ENCODE measurements at regions not wholly inside any gene's neighbourhood (a gene's known extent, or its start where the extent isn't known, plus 50 kb on each side); places are given as distances from the start of the nearest gene placed in this dataset.

DNA sequence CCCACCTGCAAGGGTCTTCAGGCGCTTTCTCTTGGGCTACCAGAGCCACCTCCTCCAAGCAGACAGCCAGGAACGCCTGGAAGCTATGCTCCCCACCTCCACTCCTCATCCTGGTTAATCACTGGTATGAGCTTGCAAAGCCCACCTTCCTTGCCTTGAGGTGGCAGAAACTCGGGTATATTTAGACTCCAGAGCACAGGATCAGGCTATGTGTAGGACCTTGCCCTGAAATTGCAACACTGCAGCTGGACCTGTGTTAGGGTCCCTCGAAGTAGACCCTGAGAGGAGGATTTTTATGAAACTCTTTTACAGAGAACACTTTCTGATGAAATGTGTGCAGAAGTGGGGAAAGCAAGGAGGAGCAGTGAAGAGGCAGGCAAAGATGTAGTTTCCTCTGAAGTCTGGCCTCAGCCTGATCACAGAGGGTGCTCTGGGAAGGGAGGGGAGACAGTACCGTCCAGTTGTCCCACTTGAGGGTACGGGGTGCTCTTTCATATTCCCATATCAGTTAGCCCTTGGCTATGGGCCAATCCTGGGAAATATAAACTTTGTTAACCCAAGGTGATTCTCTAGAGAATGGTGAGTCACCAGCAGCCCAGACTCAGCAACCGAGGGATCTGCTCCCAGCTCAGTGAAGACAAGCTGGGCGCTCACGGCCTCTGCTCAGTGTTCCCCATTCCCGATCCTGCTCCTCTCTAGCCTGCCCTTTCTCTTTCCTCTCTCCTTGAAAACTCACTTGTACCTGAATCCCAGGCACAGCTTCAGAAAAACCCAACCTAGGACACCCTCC lies 157.9 kb downstream of the UQCRFS1 start:
- TF ChIP-seq MYC (IDR thresholded peaks at IDR 0.05; ENCODE audit: low read depth, low read length): no peak
- TF ChIP-seq, protein P1, sequence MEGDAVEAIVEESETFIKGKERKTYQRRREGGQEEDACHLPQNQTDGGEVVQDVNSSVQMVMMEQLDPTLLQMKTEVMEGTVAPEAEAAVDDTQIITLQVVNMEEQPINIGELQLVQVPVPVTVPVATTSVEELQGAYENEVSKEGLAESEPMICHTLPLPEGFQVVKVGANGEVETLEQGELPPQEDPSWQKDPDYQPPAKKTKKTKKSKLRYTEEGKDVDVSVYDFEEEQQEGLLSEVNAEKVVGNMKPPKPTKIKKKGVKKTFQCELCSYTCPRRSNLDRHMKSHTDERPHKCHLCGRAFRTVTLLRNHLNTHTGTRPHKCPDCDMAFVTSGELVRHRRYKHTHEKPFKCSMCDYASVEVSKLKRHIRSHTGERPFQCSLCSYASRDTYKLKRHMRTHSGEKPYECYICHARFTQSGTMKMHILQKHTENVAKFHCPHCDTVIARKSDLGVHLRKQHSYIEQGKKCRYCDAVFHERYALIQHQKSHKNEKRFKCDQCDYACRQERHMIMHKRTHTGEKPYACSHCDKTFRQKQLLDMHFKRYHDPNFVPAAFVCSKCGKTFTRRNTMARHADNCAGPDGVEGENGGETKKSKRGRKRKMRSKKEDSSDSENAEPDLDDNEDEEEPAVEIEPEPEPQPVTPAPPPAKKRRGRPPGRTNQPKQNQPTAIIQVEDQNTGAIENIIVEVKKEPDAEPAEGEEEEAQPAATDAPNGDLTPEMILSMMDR (IDR thresholded peaks at IDR 0.05; ENCODE audit: low read depth, low read length): no peak
- TF ChIP-seq, protein P2, sequence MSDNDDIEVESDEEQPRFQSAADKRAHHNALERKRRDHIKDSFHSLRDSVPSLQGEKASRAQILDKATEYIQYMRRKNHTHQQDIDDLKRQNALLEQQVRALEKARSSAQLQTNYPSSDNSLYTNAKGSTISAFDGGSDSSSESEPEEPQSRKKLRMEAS (IDR thresholded peaks at IDR 0.05; ENCODE audit: low read depth, low read length): no peak
- TF ChIP-seq POLR2A (IDR thresholded peaks at IDR 0.05; ENCODE audit: extremely low read depth, insufficient read length): no peak
- DNase-seq (ENCODE audit: low read depth): no peak
- H3K4me3 ChIP-seq (ENCODE audit: low read depth, low read length): no peak overlapping the region

DNA sequence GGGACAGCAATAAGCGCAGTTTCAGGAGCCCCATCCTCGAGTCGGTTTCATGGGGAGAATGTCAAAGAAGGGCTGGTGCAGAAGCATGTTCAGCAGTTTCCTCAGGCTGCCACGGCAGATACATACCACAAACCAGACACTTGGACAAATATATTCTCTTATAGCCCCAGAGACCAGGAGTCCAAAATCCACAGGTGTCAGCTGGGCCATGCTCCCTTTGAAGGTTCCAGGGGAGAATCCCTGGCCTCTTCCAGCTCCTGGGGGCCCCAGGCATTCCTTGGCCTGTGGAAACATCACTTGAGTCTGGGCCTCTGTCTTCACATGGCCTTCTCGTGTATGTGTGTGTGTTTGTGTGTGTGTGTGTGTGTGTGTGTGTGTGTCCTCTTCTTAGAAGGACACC lies 164.1 kb downstream of the UQCRFS1 start:
- H3K4me3 ChIP-seq (ENCODE audit: low read depth, low read length): no peak overlapping the region
- DNase-seq (ENCODE audit: low read depth): no peak
- TF ChIP-seq, protein P2 (IDR thresholded peaks at IDR 0.05; ENCODE audit: low read depth, low read length): no peak
- TF ChIP-seq, protein P1 (IDR thresholded peaks at IDR 0.05; ENCODE audit: low read depth, low read length): no peak
- TF ChIP-seq POLR2A (IDR thresholded peaks at IDR 0.05; ENCODE audit: extremely low read depth, insufficient read length): no peak
- no peak for TF ChIP-seq MYC (IDR thresholded peaks at IDR 0.05; ENCODE audit: low read depth, low read length)

DNA sequence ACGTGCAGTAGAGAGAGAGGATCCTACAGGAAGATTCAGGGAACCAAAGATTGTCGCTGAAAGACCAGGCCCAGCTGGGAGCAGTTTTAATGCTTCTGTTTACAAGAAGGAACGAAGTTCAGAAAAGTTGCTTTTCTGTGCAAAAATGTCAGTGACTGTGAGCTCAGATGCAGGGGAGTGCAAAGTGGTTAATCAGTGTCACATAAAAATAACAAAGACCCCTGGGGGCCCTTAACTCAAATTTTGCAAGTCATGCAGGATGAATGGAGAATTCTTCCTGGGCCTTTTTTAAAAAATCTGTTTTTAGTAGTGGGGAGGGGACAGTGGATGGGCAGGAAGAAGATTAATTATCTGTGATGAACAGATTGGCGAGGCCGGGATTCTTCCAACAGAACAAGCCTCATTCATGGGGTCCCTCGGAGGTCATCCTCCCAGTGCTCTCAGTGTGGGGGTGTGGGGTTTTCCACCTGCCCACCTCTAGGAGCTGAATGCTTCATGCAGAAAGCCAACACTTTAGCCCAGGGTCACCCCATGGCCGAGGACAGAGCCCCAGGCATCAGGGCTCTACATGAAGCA lies 167.2 kb downstream of the UQCRFS1 start:
- no peak for DNase-seq (ENCODE audit: low read depth)
- TF ChIP-seq, protein P2 (IDR thresholded peaks at IDR 0.05; ENCODE audit: low read depth, low read length): no peak
- TF ChIP-seq MYC (IDR thresholded peaks at IDR 0.05; ENCODE audit: low read depth, low read length): no peak
- TF ChIP-seq POLR2A (IDR thresholded peaks at IDR 0.05; ENCODE audit: extremely low read depth, insufficient read length): no peak
- TF ChIP-seq, protein P1 (IDR thresholded peaks at IDR 0.05; ENCODE audit: low read depth, low read length): no peak
- no peak overlapping the region for H3K4me3 ChIP-seq (ENCODE audit: low read depth, low read length)

DNA sequence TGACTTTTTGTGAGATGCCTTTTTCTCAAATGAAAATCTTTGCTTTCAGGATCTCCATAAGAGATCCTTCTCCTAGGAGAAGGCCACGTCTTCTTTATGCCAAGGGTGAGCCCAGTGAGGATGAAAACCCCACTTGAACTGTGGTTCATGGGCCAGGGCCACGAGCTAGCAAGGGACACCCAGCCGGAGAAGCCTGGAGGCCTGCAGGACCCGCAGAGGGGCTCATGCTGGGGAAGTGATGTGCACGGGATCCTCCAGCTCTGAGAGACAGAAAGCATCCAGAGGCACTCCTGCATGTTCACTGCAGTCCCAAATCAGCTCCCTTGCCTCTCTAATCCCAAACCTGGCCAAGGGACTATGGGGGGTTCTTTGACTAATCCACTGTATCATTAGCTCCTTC lies 168.9 kb downstream of the UQCRFS1 start:
- no peak for DNase-seq (ENCODE audit: low read depth)
- TF ChIP-seq POLR2A (IDR thresholded peaks at IDR 0.05; ENCODE audit: extremely low read depth, insufficient read length): no peak
- TF ChIP-seq MYC (IDR thresholded peaks at IDR 0.05; ENCODE audit: low read depth, low read length): no peak
- TF ChIP-seq, protein P1 (IDR thresholded peaks at IDR 0.05; ENCODE audit: low read depth, low read length): no peak
- TF ChIP-seq, protein P2 (IDR thresholded peaks at IDR 0.05; ENCODE audit: low read depth, low read length): no peak
- no peak overlapping the region for H3K4me3 ChIP-seq (ENCODE audit: low read depth, low read length)

DNA sequence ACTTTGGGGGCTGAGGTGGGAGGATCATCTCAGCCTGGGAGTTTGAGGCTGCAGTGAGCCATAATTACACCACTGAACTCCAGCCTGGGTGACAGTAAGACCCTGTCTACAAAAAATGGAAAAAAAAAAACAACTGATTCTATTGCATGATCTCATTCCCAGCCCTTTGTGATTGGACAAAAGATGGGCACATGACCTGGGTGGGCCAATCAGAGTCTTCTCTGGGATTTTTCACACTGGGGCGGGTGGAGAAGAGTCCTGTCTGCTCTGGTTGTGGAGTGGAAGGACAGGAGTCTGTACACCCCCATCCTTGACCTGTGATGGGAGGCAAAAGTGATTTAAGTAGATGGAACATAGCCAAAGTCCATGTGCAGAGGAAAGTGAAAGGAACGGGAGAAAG lies 170.5 kb downstream of the UQCRFS1 start:
- TF ChIP-seq, protein P1 (IDR thresholded peaks at IDR 0.05; ENCODE audit: low read depth, low read length): no peak
- TF ChIP-seq POLR2A (IDR thresholded peaks at IDR 0.05; ENCODE audit: extremely low read depth, insufficient read length) (no peak), MYC (IDR thresholded peaks at IDR 0.05; ENCODE audit: low read depth, low read length) (no peak)
- TF ChIP-seq, protein P2 (IDR thresholded peaks at IDR 0.05; ENCODE audit: low read depth, low read length): no peak
- no peak for DNase-seq (ENCODE audit: low read depth)

More for the DNA sequence above, 170.5 kb downstream of the UQCRFS1 start:
- H3K4me3 ChIP-seq (ENCODE audit: low read depth, low read length): no peak overlapping the region
